Anterior cingulate cortex (tissue), 58 donors: ENCODE measurements at regions not wholly inside any gene's neighbourhood (a gene's known extent, or its start where the extent isn't known, plus 50 kb on each side); places are given as distances from the start of the nearest gene placed in this dataset.

Source experiments
- DNase-seq, 58 donors: peaks; one replicate each; lab custom pipeline; 2025; lab: John Stamatoyannopoulos, UW

DNA sequence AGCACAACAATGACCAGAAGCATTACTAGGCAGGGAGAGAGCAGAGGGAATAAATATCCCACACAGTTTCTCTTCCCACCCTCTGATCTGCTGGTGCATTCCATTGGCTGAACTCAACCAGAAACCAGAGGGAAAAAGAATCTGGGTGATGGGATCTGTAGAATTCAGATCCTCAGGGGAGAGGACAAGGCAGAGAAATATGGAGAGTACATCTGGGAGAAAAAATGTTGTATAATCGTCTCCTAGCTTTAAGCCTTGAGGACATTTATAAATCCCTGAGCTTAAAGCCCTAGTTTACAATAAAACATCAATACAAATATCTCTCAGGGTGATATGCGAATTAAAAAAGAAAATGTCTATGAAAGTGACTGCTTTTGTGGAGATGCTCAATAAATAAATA, 368.1 kb upstream of the MAD2L1 start:
- no peak for DNase-seq

DNA sequence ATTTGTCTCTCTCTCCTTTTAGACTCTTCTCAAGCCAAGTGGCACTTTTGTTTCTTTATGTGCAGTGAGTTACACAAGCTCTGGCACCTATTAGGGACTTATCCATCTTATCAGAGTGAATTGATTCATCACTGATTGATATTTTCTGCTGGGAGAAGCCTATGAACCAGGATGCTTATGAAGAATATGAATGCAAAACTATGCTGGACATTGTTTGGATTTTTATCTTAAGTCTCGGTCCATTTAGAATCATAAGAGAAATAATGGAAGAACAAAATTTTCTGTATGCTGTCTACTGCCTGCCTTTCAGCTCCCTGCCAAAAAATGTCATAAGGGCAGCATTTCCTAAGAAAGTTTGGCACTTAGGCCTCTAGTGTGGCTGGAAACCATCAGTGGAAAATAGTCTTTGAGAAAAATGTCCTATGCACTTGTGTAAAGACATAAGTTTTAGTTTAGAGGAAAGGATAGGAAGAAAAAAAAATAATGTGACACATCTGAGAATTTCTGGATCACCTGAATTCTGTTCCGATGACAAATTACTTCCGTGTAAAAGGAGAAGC, 365.7 kb upstream of the MAD2L1 start:
- no peak for DNase-seq

DNA sequence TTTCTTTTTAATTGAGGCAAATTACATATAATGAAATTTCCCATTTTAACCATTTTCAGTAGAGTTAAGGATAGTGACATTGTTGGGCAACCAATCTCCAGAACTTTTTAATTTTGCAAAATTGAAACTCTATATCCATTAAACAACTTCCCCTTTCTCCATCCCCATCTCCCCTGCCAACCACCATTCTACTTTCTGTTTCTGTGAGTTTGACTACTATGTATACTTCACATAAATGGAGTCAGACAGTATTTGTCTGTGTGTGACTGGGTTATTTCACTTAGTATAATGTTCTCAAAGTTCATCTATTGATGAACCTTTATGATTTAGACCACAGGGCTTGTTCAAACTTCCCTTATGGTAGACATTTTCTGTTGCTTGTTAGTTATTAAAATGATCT, 364.5 kb upstream of the MAD2L1 start:
- DNase-seq = no peak

DNA sequence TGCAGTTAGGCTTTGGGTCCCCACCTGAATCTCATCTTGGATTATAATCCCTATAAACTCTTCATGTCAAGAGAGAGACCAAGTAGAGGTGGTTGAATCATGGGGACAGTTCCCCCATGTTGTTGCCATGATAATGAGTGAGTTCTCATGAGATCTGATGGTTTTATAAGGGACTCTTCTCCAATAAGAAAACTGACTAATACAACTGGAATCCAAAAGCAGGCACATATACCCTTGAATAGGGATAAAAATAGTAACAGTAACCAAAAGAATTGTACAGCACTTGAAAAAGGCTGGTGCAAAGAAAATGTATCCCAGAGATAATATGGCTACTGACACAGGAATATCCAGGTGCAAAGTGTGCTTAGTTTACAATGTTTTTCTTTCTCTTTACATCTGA, 351.5 kb upstream of the MAD2L1 start:
- no peak for DNase-seq

DNA sequence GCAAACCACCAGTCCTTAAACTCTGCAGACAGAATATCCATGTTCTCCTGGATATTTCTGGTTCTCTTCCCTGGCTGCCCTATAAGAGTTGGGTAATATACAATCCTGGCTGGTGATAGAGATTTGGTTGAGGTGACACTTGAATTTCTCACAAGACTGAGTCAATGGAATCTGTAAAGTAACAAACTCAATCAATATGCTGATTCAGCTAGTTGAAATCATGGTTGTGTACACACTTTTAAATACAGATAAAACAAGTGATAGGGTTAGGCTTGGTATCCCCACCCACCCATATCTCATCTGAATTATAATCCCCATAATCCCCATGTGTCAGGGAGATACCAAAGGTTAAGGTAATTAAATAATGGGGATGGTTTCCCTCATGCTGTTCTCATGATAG, 349.2 kb upstream of the MAD2L1 start:
- DNase-seq = no peak

DNA sequence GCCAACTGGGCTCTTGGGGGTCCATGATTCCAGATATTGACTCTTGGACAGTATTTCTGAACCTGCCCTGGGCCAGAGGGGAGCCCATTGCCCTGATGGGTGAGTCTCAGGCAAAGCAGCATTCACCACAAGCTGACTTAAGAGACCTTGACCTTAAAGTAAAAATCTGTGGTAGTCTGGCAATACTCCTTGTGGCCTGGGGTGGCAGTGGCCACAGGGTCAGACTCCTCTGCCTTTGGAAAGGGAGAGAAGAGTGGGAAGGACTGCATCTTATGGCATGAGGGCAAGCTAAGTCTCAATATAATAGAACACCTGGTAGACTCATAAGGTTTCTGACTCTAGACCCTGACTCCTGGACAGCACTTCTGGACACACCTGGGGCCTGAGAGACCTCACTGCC, 340.3 kb upstream of the MAD2L1 start:
- DNase-seq = no peak

DNA sequence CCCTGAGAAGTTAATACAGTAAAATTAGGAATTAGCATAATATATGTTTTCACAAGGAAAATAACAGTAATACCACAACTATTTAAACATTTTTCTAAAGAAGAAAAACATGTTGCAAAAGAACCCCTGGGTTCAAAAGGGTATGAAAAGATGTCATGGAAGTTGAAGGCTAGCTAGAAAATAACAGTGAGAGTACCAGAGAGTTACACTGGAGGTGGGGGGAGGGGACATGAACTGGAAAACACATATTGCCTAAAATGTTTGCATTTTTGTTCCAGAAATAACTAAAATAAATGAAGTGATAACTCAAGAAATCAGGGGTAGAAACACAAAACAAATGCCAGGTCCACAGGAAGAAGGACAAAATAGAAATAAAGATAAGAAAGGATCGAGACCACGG, 336.6 kb upstream of the MAD2L1 start:
- DNase-seq = no peak

DNA sequence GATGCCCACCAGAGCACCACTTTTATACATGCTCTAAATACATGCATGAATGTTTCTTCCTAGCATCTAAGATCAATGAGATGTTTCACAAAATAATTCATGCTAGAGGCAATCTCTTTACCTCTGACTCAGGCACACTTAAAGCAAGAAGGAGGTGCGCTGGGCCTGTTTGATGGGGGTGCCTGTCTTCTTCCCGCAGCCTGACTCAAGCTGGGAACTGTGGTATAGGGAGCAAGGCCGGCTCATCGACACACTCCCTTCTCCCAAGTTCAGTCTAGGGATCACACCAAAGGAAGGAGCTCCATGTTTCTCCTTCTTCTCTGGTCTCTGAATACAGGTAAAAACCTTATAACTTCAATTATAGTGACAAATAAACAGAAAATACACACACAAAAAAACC, 333.8 kb upstream of the MAD2L1 start:
- no peak for DNase-seq

DNA sequence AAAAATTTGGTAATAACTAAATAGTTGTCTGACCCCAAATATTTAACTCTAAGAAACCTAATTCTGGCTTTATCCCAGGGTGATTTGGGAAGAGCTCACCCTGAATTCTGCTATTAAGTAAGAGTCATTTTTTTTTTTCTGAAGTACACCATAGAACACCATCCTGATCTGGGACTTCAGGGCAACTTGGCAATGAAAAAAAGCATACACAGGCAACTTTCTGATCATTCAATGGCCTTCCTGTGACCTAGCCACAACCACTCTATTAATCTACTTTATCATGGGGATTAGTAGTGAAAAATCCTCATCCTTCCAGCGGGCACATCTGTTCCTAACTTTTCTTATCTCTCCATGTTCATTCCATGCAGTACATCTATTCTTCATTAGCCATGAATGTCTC, 333.2 kb upstream of the MAD2L1 start:
- no peak for DNase-seq

DNA sequence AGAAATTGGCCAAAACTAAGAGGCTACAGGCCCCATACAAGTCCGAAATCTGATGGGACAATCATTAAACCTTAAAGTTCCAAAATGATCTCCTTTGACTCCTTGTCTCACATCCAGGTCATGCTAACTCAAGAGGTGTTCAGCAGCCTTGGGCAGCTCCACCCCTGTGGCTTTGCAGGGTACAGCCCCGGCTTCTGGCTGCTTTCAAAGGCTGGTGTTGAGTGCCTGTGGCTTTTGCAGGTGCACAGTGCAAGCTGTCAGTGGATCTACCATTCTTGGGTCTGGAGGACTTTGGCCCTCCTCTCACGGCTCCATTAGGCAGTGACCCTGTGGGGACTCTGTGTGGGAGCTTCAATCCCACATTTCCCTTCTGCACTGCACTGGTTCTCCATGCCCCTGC, 329.1 kb upstream of the MAD2L1 start:
- DNase-seq = no peak

DNA sequence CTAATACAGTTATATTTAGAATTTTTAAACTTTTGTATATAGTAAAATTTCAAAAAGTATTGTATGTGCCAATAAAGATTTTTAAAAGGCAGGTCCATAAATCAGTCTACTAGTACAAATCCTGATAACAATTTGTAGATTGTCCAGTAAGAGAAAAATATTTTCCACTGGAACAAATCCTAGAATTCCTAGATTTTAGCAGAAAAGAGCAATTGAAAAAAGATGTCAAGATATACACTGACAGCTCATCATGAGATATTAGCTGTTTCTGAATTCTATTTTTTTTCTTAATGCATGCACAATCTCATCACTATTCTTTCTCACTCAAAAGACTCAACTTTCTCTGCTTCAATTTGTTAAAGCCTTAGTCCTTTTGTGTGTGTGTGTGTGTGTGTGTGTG, 289.2 kb upstream of the MAD2L1 start:
- no peak for DNase-seq

DNA sequence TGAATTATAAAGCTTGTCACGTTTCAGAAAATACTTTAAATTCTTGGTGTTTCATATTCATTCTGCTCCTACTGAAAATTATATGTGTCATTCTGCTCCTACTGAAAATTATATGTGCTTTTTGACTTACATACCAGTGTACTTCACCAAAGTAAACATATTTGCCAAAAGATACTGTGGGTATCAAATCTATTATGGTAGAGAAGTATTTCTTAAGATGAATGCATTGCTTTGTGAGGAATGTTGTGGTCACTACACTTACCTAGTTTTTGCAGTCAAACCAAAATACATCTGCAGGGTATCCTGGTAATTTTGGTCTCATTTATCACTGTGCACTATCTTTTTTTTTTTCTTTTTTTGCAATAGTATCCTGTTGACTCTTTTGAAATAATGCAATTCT, 287.7 kb upstream of the MAD2L1 start:
- DNase-seq = no peak

DNA sequence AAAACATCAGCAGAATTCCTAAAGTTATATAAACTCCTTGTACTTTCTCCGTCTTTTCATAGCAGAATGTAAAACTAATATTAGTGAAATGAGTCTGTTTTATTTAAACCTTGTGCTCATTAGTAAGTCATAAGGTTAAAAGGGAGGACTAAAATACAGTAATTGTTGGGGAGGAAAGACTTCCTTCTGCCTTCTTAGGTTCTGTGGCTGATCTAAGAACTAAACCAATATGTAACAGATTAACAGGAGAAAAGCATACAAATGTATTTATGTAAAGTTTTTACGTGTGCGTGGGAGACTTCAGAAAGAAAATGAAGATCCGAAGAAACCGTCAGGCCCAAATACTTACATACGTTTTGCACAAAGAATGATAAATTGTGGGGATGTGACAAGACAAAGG, 286.6 kb upstream of the MAD2L1 start:
- DNase-seq = no peak

DNA sequence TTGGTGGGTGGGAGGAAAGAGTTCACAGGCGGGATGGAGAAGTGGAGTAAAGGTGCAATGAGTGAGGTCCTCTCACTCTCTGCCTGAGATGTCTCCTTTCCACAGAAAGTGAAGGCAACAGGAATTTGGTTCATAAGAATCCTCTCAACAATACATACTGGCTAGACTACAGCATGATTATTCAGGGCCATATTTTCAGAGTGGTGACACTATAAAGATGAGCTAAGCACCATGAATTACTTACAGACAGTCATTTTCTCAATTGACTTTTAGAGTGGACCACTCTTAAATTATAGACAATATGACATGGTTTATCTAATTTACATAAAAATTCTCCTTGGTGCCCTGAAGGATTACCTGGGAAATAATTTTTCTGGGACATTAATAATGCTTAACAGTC, 286.1 kb upstream of the MAD2L1 start:
- no peak for DNase-seq

DNA sequence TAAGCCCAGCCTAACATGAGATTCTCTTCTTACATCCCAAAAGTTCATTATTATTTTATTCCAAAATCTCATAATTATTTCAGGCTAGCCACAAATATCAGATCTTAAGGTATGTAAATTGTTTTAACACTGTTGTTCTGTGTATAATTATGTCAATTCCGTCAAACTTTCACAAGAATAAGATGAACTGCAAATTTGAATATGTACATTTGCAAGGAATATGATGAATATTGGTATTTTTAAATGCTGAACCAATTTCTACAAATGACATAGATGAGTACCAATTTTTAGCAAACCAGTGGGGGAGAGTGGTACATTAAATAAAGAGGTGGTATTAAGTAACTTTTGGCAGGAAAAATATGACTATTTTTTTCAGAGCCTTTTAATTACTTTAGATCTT, 282.3 kb upstream of the MAD2L1 start:
- no peak for DNase-seq

DNA sequence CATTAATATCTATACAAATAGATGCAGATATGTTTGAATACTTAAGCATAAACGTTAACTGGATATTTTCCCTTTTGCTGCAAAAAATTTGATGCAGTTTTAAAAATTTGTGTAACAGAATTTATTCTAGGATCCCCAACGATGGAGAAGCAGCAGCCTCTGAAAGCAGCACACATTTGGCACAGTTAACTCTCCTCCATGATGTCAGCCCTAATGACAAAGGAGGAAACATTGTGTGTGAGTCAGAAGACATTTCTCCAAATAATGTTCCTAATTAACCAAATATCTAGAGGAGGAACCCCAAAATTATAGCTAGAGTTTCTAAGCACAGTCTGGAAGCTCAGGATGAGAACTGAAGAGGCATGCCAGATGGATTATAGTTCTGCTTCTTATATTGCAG, 281.9 kb upstream of the MAD2L1 start:
- DNase-seq = no peak

DNA sequence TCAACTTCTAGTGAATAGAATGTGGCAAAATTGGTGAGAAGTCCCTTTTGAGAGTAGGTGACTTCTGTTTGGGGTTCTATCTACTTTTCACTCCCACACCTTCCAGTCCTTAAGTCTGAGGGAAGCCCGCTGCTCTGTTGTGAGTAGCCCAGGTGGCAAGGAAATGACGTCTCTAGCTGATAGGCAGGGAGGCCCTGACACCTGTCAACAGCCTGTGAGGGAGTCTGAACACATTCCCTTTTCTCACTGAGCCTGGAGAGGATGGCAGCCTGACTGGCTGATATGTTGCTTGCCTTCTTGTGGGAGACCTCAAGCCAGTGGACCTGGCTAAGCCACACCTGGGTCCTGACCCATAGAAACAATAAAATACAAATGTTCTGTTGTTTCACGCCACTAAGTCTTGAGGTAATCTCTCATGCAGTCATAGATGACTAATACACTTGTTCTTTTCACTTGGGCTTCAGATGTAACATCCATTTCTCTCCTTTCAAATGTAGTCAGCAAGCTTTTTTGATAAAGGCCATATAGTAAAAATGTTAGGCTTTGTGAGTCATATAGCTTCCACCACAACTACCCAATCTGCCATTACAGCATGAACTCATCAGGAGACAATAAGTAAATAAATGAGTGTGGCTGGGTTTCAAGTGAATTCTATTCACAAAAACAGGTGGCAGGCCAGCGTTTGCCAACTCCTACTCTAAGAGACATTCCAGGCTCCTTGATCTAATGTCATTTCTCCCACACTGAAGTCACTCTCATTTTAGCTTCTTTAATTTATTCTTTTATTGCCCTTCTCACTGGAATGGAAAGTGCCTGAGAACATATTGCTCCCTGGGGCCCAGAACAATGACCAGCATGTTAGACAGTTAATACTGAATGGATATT, 265.1 kb upstream of the MAD2L1 start:
- no peak for DNase-seq

DNA sequence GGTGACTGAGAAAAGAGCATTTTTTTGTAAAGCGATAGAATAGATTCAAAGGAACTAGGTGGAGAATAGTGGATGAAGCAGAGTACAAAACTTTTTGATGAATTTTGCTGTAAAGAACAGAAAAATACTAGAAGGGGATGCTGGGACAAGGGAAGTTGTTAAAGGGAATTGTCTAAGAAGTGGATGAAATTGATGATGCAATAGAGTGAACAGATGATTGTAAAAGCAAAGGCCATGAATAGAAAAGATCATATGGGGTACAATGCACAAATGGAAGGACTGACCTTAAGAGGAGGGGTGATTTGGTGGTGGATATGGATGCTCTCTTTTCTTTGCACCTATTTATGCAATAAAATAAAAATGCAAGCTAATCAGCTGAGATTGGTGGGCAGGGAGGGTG, 262.7 kb upstream of the MAD2L1 start:
- no peak for DNase-seq

DNA sequence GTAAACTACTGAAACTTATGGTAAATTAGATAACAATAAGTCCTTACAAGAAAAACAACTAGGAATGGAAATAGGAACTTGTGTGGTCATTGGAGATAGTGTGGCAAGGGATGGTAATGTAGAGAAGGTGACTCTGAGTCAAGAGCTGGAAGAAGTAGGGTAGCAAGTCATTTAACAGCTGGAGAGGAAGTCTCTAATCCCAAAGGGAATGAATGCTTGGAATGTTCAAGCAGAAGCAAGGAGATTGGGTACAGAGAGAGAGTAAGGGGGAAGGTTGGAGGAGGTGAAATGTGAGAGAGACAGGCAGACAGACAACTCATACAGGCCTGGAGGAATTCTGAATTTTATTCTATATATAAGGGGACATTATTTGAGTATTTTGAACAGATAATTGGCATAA, 260.6 kb upstream of the MAD2L1 start:
- no peak for DNase-seq

DNA sequence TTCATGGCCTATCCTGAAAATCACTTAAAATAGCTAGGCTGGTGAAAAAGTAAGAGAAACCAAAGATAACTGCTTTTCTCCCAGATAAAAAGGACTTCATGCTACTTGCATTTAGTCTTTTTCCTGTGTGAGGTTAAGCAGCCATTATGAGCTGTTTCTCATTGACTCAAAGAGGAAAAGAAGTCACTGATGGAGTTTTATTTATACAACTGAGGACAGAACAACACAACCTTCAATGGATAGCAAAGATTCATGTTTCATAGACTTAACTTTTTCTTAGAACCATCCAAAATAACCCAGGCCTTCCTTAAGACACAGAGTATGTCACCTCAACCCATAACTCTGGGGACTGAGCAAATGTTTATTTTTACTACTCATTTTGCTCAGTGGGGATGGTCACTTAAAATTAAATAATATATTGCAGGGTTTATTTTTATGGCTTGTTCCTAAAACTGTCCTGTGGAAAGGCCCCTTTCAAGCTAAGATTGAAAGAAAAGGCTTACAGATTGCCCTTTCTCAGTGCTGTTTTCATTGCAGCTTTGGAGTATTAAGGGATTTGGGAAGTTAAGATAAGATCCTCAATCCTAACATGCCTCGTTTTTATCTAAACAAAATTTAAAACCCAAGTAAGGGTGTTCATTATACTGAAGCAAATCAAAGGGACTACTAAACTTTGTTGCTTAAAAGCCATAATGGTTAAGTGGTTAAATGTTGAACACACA, 252.6 kb upstream of the MAD2L1 start:
- DNase-seq = no peak

DNA sequence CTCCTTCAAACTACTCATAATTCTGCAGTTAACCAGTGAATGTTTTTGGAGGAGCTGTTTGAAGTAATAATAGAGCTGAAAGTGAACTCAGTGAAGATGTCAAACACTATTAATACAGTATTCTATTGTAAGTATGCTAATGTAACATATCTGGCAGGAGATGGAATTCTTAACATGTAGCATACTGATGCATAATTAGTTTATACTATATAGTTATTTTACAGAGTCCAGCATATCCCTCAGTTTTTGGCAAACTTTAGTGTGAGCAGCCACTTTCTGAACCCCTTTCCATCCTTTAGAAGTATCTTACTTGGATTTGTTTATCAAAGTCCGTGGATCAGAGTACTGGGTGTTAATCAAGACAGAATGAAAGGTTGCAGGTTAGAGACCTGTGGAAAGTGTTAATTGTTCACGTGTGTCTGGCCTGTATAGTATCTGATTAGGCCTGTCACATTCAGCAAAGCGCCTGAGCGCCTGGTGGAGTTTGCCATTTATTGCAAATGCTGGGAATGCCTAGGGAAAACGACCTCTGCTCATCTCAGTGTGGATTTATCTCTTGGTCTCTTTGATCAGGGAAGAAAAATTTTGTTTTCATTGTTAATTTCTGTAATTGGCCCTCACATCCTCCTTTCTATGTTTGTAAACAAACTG, 251.7 kb upstream of the MAD2L1 start:
- DNase-seq = no peak
